ENCODE measurements at regions not wholly inside any gene's neighbourhood (a gene's known extent, or its start where the extent isn't known, plus 50 kb on each side); places are given as distances from the start of the nearest gene placed in this dataset.
"Not testable (repeated sequence)": the region's sequence is repeated elsewhere in the genome, so short reads cannot be mapped to it uniquely, and the experiment has no call there.

DNA sequence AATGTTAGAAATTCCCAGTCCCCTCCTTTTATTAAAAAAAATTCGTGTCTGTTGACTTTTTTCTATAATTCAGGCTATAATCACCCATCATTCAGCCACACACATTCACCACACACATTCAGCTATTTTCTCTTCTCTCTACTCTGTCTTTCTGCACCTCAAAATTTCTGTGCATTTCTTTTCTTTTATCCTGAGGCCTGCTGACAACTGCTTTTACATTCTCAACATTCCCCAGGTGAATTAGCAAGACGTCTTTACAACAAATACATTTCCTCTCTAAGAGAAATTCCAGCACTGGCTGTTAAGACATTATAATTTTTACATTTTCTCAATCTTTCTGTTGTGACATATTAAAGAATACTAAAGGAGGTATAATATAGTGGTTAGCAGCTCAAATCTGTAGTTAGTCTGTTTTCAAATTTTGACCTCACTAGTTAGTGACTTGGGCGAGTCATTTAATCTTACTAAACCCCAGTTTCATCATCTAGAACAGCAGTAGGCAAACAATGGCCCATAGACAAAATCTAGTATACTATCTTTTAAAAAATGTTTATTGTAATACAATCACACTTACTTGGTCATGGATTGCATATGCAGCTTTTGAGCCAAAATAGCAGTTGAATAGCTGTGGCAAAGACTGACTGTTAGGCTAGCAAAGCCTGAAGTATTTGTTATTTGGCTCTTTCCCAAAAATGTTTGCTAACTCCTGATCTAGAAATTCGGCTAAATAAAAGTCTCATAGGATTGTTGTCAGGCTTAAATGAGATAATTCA, 350.7 kb downstream of the NSUN3 start:
- DNase-seq = peak; percentile 86

DNA sequence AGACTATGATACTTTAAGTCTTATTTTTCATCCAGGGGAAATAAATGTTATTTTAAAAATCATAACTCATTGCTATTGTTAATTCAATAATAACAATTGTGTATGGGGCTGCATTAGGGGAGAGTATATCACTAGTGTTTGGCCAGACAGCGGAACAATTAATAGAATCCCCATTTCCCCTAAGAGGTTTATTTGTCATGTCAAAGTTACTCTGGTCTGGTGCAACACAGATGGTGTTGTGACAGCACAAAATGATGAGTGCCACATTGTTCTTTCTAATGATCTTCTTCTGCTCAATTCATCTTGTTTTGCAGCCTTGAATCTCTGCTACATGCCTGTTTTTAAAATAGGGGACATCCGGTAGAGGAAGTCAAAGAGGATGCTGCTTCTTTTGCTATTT, 351.6 kb downstream of the NSUN3 start:
- peak; percentile 15 for DNase-seq

DNA sequence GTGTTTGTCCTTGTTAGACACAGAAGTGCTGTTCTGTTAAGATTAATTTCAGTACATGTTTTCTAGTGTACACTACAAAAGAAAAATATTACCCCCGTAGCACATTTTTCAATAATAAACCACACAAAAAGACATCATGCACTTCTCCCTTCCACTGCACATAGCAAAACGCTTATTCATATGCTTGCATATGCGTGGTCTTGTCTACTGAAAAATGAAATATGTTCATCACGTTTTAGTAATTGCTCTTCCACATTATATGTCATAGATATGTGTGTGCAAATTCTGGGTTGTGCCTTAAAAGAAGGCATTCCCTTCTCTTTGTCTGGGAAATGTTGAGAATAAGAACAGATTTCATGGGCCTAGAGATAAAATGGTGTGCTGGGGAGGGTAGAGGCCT, 353.9 kb downstream of the NSUN3 start:
- DNase-seq = peak; percentile 76

DNA sequence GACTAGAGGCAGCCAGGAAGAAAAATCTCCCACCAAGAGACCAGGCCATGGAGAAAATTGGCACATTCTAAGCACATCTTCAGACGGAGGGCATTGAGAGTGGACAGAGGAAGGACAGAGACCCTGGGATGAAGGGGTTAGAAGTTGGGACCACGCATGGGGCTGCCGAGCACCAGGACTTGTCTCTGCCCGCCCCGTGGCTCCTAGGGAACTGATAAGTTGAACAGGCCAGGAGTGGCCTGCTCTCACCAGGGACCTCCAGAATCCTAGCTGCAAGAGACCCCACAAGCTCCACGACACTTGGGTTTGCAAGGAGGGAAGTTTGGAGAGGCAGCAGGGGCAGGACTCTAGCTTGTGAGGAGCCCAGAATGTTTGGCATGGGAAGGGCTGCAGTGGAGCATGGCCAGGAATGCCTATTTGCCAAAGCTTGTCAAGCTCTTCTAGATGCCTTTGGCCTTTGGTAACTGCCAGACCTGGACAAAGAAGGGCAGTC, 355.1 kb downstream of the NSUN3 start:
- no peak for DNase-seq

DNA sequence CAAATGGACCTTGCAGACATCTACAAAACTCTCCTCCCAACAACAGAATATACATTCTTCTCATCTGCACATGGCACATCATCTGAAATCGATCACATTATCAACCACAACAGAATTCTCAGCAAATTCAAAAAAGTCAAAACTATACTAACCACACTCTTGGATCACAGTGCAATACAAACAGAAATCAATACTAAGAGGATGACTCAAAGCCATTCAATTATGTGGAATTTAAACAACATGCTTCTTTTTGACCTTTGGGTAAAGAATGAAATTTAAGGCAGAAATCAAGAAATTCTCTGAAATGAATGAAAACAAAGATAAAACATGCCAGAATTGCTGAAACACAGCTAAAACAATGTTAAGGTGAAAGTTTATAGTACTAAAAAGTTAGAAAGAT, 358.1 kb downstream of the NSUN3 start:
- DNase-seq = peak; percentile 54

DNA sequence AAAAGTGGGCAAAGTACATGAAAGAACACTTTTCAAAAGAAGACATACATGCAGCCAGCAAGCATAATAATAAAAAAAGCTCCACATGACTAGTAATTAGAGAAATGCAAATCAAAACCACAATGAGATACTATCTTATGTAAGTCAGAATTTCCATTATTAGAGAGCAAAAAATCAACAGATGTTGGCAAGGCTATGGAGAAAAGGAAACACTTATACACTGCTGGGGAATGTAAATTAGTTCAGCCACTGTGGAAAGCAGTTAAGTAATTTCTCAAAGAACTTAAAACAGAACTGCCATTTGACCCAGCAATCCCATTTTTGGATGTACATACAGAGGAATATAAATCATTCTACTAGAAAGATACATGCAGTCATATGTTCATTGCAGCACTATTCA, 360.7 kb downstream of the NSUN3 start:
- DNase-seq = peak; percentile 92

DNA sequence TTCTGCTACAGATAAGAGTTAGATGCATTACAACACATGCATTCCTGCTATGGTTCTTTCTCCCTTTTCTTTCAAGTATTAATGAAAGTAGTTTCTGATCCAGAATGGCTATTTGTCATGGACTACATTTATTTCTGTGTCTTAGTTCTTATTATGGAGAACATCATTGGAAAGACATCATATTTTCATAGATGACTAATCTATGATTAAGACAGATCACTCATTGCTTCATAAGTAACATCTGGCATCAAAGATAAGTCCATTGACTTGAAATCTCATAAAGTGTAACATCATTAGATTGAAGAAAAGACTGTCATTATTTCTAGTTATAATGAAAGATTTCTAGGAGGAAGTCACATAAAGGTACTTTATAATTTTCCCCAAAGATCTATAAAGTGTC, 366.7 kb downstream of the NSUN3 start:
- DNase-seq = no peak

DNA sequence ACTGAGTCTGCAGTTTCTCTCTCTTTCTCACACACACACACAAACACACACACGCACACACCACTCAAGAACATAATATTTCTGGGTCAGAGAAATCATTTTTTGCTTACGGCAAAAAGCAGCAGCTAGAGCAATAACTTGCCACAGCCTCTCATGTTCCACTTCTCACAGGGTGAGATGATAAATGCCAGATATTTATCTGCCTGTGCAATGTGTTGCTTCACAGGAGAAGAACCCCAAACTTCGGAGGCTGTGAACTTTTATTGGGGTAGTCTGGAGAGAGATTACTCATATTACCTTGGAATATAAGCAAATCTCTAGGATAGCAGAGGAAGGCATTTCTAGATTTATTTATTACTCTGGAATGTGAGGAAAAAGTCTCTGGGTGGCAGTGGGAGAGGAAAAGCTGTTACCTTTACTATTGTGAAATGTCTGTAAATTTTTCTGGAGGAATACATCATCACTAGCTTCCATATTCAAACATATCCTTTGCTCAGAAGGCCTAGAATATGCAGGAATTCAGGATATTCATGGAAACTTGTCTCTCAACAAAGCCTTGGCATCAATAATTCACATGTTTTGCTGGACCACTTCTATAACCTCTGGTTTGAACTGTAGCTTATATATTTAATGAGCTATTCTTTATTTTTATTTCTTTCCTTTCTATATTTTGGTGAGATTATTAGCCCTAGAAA, 369.2 kb downstream of the NSUN3 start:
- DNase-seq = peak; percentile 22

DNA sequence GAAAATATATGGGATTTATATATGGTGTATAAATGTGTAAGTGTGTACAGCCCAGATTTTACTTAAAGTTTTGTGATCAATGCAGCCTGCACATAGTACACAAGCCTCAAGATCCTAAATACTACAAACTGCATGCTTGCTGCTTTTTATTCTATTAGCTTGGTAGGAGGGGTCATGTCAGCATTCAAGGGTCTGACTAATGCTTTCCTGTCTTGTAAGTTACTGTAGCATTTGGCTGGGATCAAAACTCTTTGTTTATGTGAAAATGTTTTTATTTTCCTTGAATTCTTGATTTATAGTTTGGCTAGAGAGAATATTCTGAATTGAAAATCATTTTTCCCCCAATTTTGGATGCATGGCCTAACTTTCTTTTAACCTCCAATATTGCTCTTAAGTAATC, 370.9 kb downstream of the NSUN3 start:
- no peak for DNase-seq

DNA sequence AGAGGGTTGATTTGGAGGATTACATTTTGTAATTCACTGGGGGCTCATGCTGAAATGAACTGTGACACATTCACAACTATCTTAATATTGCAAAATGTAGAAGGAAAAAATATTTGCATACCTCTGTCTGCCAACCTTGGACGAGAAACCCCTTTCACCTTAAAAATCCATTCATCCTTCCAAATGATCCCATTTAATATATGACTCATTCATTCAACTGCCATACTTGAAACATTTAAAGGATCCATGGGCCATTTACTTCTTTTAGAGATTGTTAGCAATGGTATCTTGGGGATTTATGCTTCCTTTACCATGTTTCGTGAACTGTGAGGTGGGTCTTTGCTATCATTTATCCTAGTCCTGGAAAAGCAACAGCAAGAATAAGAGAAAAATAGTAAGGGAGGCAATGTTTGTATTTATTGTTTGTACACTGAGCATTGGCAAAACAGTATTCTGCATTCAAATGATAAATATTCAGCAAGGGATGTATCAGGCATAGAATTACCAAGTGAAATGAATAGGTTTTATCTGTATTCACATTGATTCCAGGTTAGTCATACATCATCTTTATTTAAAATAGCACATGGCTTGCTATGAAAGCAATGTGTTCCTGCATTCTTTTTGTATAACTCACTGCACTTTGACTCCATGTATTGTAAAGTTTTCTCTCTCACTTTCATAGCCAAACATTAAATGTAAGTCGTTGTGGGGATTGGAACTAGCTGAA, 378.1 kb downstream of the NSUN3 start:
- peak; percentile 85 for DNase-seq

DNA sequence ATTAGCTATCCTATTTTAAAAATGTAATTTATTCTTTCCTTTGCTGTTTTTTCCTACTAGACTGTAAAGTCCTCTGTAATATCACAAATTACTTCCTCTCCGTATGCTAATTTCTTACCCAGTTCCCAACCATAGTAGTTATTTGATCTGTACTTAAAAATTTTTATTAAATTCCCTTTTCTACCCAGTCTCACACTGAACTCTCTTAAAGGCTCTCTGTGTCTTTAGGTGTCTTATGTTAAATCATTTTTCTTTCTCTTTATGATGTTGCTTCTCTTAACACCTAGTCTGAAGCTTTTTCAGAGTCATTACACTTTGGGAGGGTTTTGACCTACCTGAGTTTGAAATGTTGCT, 378.6 kb downstream of the NSUN3 start:
- DNase-seq = no peak

DNA sequence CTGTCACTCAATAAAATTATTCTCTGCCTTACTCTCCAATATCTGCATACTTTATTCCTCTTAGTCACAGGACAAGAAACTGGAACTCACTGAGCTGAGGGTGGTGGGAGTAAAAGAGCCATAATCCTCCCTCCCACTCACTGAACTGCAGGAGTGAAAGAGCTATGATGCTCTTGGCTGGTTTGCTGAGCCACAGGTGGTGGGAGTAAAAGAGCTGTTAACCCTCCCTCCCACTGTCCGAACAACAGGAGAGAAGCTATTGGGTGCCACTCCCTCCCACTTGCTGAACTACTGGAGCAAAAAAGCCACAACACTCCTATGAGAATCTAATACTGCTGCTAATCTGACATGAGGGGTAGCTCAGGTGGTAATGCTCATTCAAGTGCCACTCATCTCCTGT, 391.0 kb downstream of the NSUN3 start:
- no peak for DNase-seq

DNA sequence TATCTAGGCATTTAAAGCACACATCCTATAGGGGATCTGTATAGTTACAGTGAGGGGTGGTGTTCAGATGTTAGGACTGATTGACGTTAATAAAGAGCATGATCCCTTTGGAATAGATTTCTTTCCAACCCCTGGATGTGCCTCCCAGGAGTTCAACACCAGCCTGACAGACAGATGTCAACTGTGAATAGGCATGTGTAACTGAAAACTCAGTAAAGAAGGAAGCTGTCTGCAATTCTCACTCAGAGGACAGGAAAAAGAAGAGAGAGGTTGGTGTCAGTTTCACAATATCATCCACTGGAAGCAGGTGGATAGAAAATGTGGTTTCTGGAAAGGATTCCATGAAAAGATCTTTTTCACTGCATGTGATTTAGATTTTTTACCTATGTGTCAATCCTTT, 396.3 kb downstream of the NSUN3 start:
- DNase-seq = no peak

DNA sequence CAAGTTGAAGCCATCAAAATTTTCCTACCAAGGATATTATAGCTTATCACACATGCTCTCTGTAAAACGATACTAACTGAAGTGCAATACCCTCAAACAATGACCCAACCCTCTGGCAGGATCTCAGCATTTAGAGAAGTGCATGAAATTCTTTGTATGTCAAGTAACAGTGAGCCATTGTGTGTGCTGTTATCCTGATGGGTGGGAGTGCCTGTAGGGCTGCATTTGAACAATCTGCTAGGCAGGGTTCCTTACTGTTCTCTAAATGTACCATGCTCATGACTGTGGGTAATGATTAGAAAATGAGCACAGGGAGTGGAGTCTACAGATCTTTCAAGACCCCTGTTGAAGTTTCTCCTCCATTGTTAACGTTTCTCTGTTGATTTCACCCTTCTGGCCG, 398.1 kb downstream of the NSUN3 start:
- no peak for DNase-seq

DNA sequence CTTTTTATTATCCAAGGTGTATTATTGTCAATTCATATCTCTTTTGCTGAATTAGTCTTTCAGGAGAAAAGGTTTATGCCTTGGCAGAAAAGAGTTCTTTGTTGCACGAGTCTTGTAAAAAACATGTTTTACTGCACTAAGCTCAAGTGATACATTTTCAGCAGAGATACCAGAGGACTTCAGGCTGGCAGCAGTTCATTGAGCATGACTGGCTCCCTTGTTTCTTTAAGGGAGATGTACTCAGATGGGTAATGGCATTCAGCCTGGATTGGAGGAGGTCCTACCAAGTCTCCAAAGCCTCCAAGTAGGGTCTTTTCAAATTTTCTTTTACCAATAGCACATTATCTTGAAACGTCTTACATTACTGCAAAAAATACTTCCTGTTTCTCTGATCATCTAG, 400.1 kb downstream of the NSUN3 start:
- DNase-seq = no peak

DNA sequence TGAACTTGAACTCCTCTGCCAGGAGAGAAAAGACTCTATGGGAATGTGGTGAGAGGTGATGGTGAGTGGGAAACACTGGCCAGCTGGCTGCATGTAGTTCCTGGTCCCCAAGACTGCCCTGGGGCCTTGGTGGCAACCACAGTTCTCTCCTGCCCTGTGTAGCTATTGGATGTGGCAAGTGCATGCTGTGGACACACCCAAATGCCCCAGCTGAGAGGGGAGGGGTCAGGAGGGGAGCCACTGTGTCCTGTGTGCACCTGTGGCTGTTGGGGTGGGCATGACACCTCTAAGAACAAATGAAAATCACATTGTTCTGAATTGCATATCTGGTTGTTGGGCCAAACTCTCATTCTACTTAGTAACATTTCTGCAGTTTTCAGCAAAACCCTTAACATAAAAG, 409.6 kb downstream of the NSUN3 start:
- DNase-seq = no peak

DNA sequence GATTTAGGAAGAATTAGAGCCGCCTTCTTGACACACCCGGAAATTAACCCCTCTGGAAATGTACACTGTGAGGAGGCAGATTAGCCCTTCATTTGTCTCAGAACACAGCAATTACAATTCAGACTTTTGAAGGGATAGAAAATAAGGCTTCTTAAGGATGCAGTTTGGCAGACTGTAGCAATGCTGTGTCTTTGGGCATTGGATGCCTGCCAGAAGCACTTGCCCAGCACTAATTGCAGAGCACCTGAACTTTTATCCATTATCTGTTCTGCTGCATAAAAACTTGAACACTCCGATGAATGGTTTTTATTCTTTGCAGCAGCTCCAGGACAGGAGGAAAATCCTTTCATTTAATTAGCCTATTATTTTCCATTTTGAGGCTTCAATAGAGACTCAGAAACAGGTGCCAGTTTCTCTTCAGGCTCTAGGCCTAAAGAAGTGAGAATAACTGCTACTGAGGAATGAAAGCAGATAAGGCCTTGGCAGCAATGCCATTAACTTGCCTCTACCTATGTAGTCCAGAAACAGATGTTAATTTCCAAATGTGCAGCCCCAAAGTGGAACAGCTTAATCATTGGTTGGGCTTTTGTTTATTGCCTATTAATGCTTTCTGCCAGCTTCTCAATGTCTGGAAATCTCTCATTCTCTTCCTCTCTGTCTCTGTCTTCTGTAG, 418.5 kb downstream of the NSUN3 start:
- DNase-seq = no peak

DNA sequence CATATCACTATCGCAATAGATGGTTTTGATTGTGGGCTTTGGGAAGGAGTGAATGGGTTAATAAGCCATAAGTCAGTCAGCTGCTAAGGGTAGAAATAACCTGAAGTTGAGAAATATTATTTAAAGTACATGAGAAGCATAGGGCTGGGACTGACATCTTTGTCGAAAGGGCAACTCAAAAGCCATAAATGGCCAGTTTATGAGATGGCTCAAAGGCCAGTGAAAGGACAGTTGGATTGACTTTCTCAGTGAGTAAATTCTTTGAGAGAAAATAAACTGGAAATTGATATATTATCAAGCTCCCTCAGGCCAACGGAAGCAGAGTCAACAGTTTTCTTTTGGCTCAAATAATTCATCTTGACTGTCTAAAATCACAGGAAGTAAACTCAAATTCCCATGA, 419.8 kb downstream of the NSUN3 start:
- no peak for DNase-seq

DNA sequence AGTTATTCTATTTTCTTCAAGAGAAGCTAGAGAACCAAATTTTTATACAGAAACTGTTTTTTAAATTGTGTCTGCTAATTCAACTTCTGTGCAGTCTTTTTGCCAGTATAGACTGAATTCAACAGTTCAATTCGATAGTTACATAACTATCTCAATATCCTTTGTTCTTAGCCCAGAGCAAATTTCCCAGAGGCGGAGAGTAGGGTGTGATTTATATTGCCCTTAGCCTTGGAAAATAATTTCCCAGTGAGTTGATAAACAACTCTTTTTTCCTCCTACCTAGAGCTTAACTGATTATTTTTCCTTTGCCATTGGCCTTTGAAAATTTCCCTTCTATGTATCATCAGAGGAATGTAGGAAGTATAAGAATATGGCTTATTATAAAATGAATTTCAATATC, 420.5 kb downstream of the NSUN3 start:
- no peak for DNase-seq

DNA sequence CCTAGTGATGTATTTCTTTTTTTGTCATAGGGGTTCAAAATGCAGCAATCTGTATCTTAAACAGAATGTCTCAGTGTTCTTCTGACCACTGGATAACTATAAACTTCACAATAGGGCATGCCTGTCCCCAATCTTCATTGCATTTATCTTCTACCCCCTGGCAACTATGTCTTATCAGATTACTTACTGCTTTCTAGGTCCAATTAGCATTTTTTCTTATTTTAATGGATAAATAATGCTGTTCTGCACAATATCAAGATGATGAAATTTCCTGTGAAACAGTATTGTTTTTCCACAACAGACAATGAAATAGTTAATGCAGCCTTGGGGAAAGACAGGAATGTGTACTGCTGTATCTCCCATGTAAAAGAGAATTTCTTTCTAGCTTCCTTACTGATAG, 432.1 kb downstream of the NSUN3 start:
- no peak for DNase-seq

DNA sequence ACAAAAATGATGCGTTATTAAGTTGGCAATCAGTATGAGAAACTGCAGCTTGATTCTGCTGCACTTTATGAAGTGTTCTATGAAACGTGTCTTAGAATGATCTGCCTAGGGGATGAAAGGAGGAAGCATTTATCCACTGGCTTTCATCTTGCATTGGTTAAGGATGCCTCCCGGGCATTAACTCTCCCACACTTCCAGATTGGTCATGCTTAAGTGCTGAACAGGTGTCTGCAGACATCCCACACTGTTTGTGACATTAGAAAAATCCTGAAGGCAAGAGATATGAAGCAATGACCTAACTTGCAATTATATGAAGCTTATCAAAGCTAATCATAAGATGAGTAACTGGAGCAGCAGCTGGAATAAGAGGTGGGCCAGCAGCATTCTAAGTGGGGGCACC, 437.3 kb downstream of the NSUN3 start:
- no peak for DNase-seq

DNA sequence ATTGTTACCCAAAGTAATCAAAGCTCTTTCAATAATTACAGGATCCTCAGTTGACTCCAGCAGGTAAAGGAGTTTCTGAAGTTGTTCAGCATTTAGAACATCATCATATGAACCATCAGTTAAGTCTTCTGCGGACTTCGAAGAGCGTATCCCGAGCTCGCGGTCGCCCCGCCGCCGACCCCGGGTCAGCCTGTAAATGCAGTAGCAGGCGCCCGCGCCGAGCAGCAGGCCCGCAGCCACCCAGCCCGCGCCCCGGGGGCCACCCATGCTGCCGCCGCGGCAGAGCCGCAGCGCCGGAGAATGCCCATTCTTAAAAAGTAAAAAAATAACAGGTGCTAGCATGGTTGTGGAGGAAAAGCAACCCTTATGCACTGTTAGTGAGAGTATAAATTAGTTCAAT, 444.5 kb downstream of the NSUN3 start:
- not testable (repeated sequence) for DNase-seq

DNA sequence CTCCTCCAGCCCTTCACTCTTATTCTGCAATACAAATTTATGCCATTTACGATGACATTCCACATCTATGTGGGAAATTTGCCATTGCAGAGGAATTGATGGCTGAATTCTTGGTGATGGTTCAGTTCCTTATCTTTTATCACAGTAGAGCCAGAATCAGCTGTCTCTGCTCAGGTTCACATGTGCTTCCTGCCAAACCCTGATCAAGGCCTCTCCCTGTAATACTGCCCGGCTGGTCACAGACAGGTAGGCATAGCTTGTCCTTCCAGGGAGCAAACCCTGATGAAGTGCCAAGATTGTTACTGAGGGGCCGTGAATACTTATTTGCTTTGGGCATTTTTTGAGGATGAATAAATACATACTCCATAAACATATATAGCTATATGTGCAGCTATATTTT, 450.0 kb downstream of the NSUN3 start:
- no peak for DNase-seq
